ENCODE measurements at regions not wholly inside any gene's neighbourhood (a gene's known extent, or its start where the extent isn't known, plus 50 kb on each side); places are given as distances from the start of the nearest gene placed in this dataset.
A peak's percentile ranks its signal among the peaks of the same experiment; 100 is the strongest.

DNA sequence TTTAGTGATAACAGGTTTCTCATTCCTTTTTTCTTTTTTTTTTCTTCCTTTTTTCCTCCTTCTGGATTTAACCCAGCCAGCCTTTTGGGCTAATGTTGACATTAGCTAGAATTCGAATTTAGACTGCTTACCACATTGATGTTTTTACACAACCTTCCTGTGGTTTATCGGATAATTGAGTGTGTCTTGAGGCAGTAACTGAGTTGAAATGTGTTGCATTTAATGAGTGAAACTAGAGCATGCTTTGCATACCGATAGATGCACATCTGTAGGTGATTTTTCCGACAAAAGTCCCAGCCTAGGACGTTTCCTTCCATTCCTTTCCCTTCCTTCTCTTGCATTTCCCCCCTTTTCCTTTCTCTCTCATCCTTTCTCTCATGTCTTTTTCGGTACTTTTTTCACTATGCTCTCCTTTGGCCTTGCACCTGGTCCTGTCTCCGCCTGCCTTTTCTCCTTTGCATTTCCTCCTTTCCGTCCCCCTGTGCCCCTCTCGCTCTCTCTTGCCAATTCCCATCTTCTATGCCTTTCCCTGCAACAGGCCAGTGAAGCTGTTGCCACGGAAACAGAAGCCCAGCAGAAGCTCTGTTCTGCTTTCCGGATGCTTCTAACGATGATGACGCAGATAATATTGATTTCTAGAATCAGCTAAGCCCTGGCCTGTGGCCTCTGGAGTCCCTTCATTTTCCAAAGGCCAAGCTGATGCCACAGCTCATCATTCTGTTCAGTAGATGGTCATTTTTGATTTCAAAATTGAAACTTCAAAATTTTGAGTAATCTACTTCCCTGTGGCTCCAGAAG lies 76.1 kb downstream of the SLC25A47 start:
- CTCF ChIA-PET (ENCODE audit: low intra/inter-chr PET ratio) = no interaction called here
- Histone ChIP-seq H2AFZ (ENCODE audit: low read depth, low read length) (no peak overlapping the region), H3K79me2 (ENCODE audit: control insufficient read depth, insufficient read depth, low read length) (no peaks in the 10 kb centered on the region; the same call in 2 of the 3 replicates), H3K4me2 (ENCODE audit: insufficient read depth, low read length) (no peak overlapping the region), H3K9me3 (replicated peaks; ENCODE audit: control insufficient read depth, insufficient read depth, low read depth, low read length) (no peaks in the 10 kb centered on the region), H3K9ac (ENCODE audit: insufficient read depth in 1 of 2, low read depth in 2 of 2, low read length in 2 of 2) (no peak overlapping the region), H3K36me3 (ENCODE audit: control insufficient read depth, insufficient read depth, low read length) (no peaks in the 10 kb centered on the region), H3K4me1 (replicated peaks in 1 of 2; ENCODE audit: control insufficient read depth in 2 of 2, insufficient read depth in 2 of 2, low read length in 2 of 2) (peaks cover 4 to 8% of the 10 kb centered on the region in 2 experiments; a peak in 4 of 5 replicates), H4K20me1 (replicated peaks; ENCODE audit: control insufficient read depth, insufficient read depth, low read length) (peaks cover 3% of the 10 kb centered on the region; the same call in 1 of the 2 replicates), H3K27me3 (ENCODE audit: control insufficient read depth in 2 of 2, insufficient read depth in 2 of 2, low read length in 2 of 2) (no peaks in the 10 kb centered on the region), H3K4me3 (no peak overlapping the region), H3K27ac (ENCODE audit: extremely low read depth, low read depth, low read length) (no peak overlapping the region), H3K9me1 (ENCODE audit: control insufficient read depth, insufficient read depth, low read length) (no peaks in the 10 kb centered on the region)
- 41% methylated on average over 8 of the region's 13 CpGs for WGBS (ENCODE audit: insufficient coverage, low coverage, missing lambda C conversion rate)
- in situ Hi-C loops (cut with MboI) (no loop called here), intact Hi-C loops (cut with micrococcal nuclease) (no loop called here)
- ATAC-seq = no peak
- no peak for FAIRE-seq
- BruUV-seq (replicated peaks) = no TSS peak
- POLR2A ChIA-PET = interaction anchor here (1.1 to 1.3 kb wide), 2 partner anchors 9 to 10 kb away, joined by 3 read pairs; no protein-coding TSS in a partner anchor
- no peak for DNase-seq (ENCODE audit: extremely low read depth in 1 of 4, low spot score in 3 of 4)
- peak; percentile 64; the same call in 1 of the 2 replicates for TF ChIP-seq RFX1 (IDR thresholded peaks at IDR 0.05)
- no peak for TF ChIP-seq HMGN3 (IDR thresholded peaks at IDR 0.05; ENCODE audit: borderline replicate concordance, extremely low read depth, insufficient read length, low read depth, low read length)

DNA sequence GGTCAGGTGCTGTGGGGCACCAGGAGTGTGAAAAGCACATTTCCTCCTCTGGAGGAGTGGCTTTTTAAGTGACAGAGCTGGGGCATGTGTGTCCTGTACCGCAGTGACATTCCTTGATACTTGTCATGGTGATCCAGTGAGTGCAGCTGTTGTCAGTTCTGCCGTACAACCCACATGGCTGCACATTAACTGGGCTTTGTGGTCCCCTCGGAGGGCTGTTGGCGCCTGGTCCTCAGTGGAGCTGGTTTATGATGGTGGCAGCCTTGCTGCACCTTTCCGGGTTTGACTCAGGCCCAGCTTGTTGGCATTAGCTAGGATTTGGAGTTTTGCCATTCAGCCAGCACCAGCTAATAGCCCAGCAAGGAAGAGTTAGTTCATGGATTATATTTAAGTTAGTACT lies 77.0 kb downstream of the SLC25A47 start:
- H3K27me3 ChIP-seq (ENCODE audit: control insufficient read depth in 2 of 2, insufficient read depth in 2 of 2, low read length in 2 of 2) = no peaks in the 10 kb centered on the region
- H3K9ac ChIP-seq (ENCODE audit: insufficient read depth in 1 of 2, low read depth in 2 of 2, low read length in 2 of 2) = no peak overlapping the region
- no peak overlapping the region for H3K27ac ChIP-seq (ENCODE audit: extremely low read depth, low read depth, low read length)
- no peak overlapping the region for H3K4me2 ChIP-seq (ENCODE audit: insufficient read depth, low read length)
- ChIA-PET CTCF (ENCODE audit: low intra/inter-chr PET ratio) (interaction anchor here (0.5 kb wide), 1 partner anchor 116 kb away, joined by 3 read pairs; no protein-coding TSS in a partner anchor), POLR2A (interaction anchor here (0.7 kb wide), 1 partner anchor 213 kb away, joined by 3 read pairs; no protein-coding TSS in a partner anchor)
- ATAC-seq (no peak), FAIRE-seq (no peak), DNase-seq (ENCODE audit: extremely low read depth in 1 of 4, low spot score in 3 of 4) (no peak)
- WGBS (ENCODE audit: insufficient coverage, low coverage, missing lambda C conversion rate) = 76% methylated on average over 3 of the region's 5 CpGs
- H3K4me1 ChIP-seq (replicated peaks in 1 of 2; ENCODE audit: control insufficient read depth in 2 of 2, insufficient read depth in 2 of 2, low read length in 2 of 2) = peaks cover 10 to 12% of the 10 kb centered on the region in 2 experiments; a peak in 4 of 5 replicates
- H4K20me1 ChIP-seq (replicated peaks; ENCODE audit: control insufficient read depth, insufficient read depth, low read length) = peaks cover 5% of the 10 kb centered on the region; the same call in 1 of the 2 replicates
- H3K9me3 ChIP-seq (replicated peaks; ENCODE audit: control insufficient read depth, insufficient read depth, low read depth, low read length) = no peaks in the 10 kb centered on the region
- BruUV-seq (replicated peaks) = no TSS peak
- H3K9me1 ChIP-seq (ENCODE audit: control insufficient read depth, insufficient read depth, low read length) = no peaks in the 10 kb centered on the region
- no peaks in the 10 kb centered on the region for H3K36me3 ChIP-seq (ENCODE audit: control insufficient read depth, insufficient read depth, low read length)
- in situ Hi-C loops (cut with MboI) (no loop called here), intact Hi-C loops (cut with micrococcal nuclease) (no loop called here)
- H3K79me2 ChIP-seq (ENCODE audit: control insufficient read depth, insufficient read depth, low read length) = no peaks in the 10 kb centered on the region
- no peak overlapping the region for H3K4me3 ChIP-seq
- H2AFZ ChIP-seq (ENCODE audit: low read depth, low read length) = no peak overlapping the region
- TF ChIP-seq RHOXF2B (CRISPR knock-in tag; conservative IDR thresholded peaks at IDR 0.05) = no peak
- TF ChIP-seq, protein P1, sequence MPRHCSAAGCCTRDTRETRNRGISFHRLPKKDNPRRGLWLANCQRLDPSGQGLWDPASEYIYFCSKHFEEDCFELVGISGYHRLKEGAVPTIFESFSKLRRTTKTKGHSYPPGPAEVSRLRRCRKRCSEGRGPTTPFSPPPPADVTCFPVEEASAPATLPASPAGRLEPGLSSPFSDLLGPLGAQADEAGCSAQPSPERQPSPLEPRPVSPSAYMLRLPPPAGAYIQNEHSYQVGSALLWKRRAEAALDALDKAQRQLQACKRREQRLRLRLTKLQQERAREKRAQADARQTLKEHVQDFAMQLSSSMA (CRISPR knock-in tag; IDR thresholded peaks at IDR 0.05) = no peak
- TF ChIP-seq, protein P2, sequence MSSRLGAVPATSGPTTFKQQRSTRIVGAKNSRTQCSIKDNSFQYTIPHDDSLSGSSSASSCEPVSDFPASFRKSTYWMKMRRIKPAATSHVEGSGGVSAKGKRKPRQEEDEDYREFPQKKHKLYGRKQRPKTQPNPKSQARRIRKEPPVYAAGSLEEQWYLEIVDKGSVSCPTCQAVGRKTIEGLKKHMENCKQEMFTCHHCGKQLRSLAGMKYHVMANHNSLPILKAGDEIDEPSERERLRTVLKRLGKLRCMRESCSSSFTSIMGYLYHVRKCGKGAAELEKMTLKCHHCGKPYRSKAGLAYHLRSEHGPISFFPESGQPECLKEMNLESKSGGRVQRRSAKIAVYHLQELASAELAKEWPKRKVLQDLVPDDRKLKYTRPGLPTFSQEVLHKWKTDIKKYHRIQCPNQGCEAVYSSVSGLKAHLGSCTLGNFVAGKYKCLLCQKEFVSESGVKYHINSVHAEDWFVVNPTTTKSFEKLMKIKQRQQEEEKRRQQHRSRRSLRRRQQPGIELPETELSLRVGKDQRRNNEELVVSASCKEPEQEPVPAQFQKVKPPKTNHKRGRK (tag; IDR thresholded peaks at IDR 0.05) = no peak
- TF ChIP-seq HDAC1 (IDR thresholded peaks at IDR 0.05) = no peak
- TF ChIP-seq PTTG1 (tag; IDR thresholded peaks at IDR 0.05; ENCODE audit: low read depth) = no peak
- TF ChIP-seq, protein P3, sequence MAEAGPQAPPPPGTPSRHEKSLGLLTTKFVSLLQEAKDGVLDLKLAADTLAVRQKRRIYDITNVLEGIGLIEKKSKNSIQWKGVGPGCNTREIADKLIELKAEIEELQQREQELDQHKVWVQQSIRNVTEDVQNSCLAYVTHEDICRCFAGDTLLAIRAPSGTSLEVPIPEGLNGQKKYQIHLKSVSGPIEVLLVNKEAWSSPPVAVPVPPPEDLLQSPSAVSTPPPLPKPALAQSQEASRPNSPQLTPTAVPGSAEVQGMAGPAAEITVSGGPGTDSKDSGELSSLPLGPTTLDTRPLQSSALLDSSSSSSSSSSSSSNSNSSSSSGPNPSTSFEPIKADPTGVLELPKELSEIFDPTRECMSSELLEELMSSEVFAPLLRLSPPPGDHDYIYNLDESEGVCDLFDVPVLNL (CRISPR knock-in tag; IDR thresholded peaks at IDR 0.05; ENCODE audit: low read depth) = no peak
- no peak for TF ChIP-seq HMGN3 (IDR thresholded peaks at IDR 0.05; ENCODE audit: borderline replicate concordance, extremely low read depth, insufficient read length, low read depth, low read length)
- no peak for TF ChIP-seq ZFP1 (CRISPR knock-in tag; IDR thresholded peaks at IDR 0.05)
